ENCODE measurements at regions not wholly inside any gene's neighbourhood (a gene's known extent, or its start where the extent isn't known, plus 50 kb on each side); places are given as distances from the start of the nearest gene placed in this dataset.

- TF ChIP-seq, protein P1, sequence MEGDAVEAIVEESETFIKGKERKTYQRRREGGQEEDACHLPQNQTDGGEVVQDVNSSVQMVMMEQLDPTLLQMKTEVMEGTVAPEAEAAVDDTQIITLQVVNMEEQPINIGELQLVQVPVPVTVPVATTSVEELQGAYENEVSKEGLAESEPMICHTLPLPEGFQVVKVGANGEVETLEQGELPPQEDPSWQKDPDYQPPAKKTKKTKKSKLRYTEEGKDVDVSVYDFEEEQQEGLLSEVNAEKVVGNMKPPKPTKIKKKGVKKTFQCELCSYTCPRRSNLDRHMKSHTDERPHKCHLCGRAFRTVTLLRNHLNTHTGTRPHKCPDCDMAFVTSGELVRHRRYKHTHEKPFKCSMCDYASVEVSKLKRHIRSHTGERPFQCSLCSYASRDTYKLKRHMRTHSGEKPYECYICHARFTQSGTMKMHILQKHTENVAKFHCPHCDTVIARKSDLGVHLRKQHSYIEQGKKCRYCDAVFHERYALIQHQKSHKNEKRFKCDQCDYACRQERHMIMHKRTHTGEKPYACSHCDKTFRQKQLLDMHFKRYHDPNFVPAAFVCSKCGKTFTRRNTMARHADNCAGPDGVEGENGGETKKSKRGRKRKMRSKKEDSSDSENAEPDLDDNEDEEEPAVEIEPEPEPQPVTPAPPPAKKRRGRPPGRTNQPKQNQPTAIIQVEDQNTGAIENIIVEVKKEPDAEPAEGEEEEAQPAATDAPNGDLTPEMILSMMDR (optimal IDR thresholded peaks at IDR 0.05 in 1 of 3, IDR thresholded peaks at IDR 0.05 in 1 of 3, conservative IDR thresholded peaks at IDR 0.05 in 1 of 3; ENCODE audit: extremely low read depth in 1 of 3, insufficient read depth in 2 of 3, low read length in 3 of 3), result no peak
- TF ChIP-seq EZH2 (IDR thresholded peaks at IDR 0.05; ENCODE audit: low read length), result no peak
Measured at GRCh38 chr22:26905076-26905475, 247.7 kb downstream of the MIAT start.

Measured in keratinocyte (primary cell).